Liver (tissue), 8 donors: ENCODE measurements at regions not wholly inside any gene's neighbourhood (a gene's known extent, or its start where the extent isn't known, plus 50 kb on each side); places are given as distances from the start of the nearest gene placed in this dataset.

Experiments
- DNase-seq: peaks from one replicate; pipeline ENCODE4 v3.0.0-alpha.2; 2017; ENCODE audit warnings: low spot score
- H3K27ac ChIP-seq, 2 donors: one replicate each; pipeline ENCODE4 v1.7.0; 2013; ENCODE audit warnings: inconsistent platforms in 2 of 2, low read length in 2 of 2, control low read depth in 1 of 2, low read depth in 1 of 2, mild to moderate bottlenecking in 1 of 2
- H3K27me3 ChIP-seq, 4 donors: one replicate each; pipeline versions ENCODE4 v1.6.1 to v1.7.0; 2013; ENCODE audit warnings: low read length in 3 of 4, inconsistent platforms in 1 of 4, mild to moderate bottlenecking in 1 of 4, moderate library complexity in 1 of 4; ENCODE audit not compliant: control insufficient read depth in 4 of 4, insufficient read depth in 4 of 4
- H3K36me3 ChIP-seq, 4 donors: one replicate each; pipeline versions ENCODE4 v1.6.1 to v1.7.0; 2013; ENCODE audit warnings: low read length in 3 of 4, mild to moderate bottlenecking in 3 of 4, low read depth in 1 of 4, moderate library complexity in 1 of 4; ENCODE audit not compliant: control insufficient read depth in 4 of 4, insufficient read depth in 3 of 4
- H3K4me1 ChIP-seq, 4 donors: one replicate each; pipeline versions ENCODE4 v1.6.1 to v1.7.0; 2013; ENCODE audit warnings: low read length in 3 of 4, mild to moderate bottlenecking in 3 of 4, moderate library complexity in 1 of 4; ENCODE audit not compliant: control insufficient read depth in 4 of 4, insufficient read depth in 4 of 4
- H3K4me3 ChIP-seq, 3 donors: one replicate each; pipeline versions ENCODE4 v1.6.1 to v1.7.0; 2013; ENCODE audit warnings: low read length in 3 of 3, control low read depth in 1 of 3, low read depth in 1 of 3, mild to moderate bottlenecking in 1 of 3
- H3K9ac ChIP-seq, 2 donors: one replicate each; pipeline ENCODE4 v1.7.0; 2013; ENCODE audit warnings: low read length in 2 of 2, mild to moderate bottlenecking in 2 of 2, moderate library complexity in 2 of 2, control low read depth in 1 of 2, low read depth in 1 of 2
- H3K9me3 ChIP-seq, 4 donors: one replicate each; pipeline versions ENCODE4 v1.6.1 to v1.7.0; 2013; ENCODE audit warnings: low read length in 3 of 4; ENCODE audit not compliant: control insufficient read depth in 4 of 4
- ATF3 ChIP-seq: IDR thresholded peaks from 2 replicates; pipeline ENCODE4 v1.6.1; 2016; ENCODE audit warnings: antibody characterized with exemption
- EGR1 ChIP-seq, 2 donors: IDR thresholded peaks; 2 replicates each; pipeline ENCODE4 v1.6.1; 2016 to 2018; ENCODE audit warnings: antibody characterized with exemption in 2 of 2, low read depth in 2 of 2
- FOXA1 ChIP-seq: IDR thresholded peaks from 2 replicates; pipeline ENCODE4 v1.6.1; 2016; ENCODE audit warnings: antibody characterized with exemption
- GABPA ChIP-seq, 2 donors: IDR thresholded peaks in 1 of 2; conservative IDR thresholded peaks in 1 of 2; 2 replicates each; pipeline ENCODE4 v1.6.1; 2016; ENCODE audit warnings: antibody characterized with exemption in 2 of 2, mild to moderate bottlenecking in 1 of 2, moderate library complexity in 1 of 2
- JUND ChIP-seq, 2 donors: IDR thresholded peaks; 2 replicates each; pipeline ENCODE4 v1.6.1; 2016; ENCODE audit warnings: antibody characterized with exemption in 2 of 2
- RAD21 ChIP-seq, 2 donors: IDR thresholded peaks; 2 replicates each; pipeline ENCODE4 v1.6.1; 2016; ENCODE audit warnings: antibody characterized with exemption in 2 of 2, mild to moderate bottlenecking in 2 of 2
- REST ChIP-seq: IDR thresholded peaks from 2 replicates; pipeline ENCODE4 v1.6.1; 2016; ENCODE audit warnings: antibody characterized with exemption, mild to moderate bottlenecking
- RXRA ChIP-seq, 2 donors: IDR thresholded peaks; 2 replicates each; pipeline ENCODE4 v1.6.1; 2017 to 2018; ENCODE audit warnings: antibody characterized with exemption in 2 of 2, mild to moderate bottlenecking in 1 of 2
- SP1 ChIP-seq: IDR thresholded peaks from 2 replicates; pipeline ENCODE4 v1.6.1; 2018; ENCODE audit warnings: antibody characterized with exemption, mild to moderate bottlenecking
- TAF1 ChIP-seq: conservative IDR thresholded peaks from 2 replicates; pipeline ENCODE4 v1.6.1; 2016; ENCODE audit warnings: antibody characterized with exemption, mild to moderate bottlenecking
- YY1 ChIP-seq: IDR thresholded peaks from 2 replicates; pipeline ENCODE4 v1.6.1; 2016; ENCODE audit warnings: antibody characterized with exemption, mild to moderate bottlenecking
- ZBTB33 ChIP-seq: IDR thresholded peaks from 2 replicates; pipeline ENCODE4 v1.6.1; 2016; ENCODE audit warnings: antibody characterized with exemption
- whole genome bisulfite sequencing: extraction: QIAGEN DNeasy Blood & Tissue Kit; methylation state at CpG from one replicate; pipeline ENCODE4 v1.1.7; 2013; 5-methylcytosine and 5-hydroxymethylcytosine counted together
- TF ChIP-seq, protein P1 (sequence below): IDR thresholded peaks from 2 replicates; pipeline ENCODE4 v1.6.1; 2016; ENCODE audit warnings: antibody characterized with exemption
- TF ChIP-seq, protein P2 (sequence below): fragments of 150-350 bp; IDR thresholded peaks from 2 replicates; pipeline ENCODE4 v1.5.1; 2017; ENCODE audit warnings: improper control_type of control experiment, low read depth, low read length; ENCODE audit not compliant: missing input control
- donor health status: healthy.
- donor health status: healthy.
- donor health status: healthy.
- donor health status: healthy.
- donor health status: healthy.

DNA sequence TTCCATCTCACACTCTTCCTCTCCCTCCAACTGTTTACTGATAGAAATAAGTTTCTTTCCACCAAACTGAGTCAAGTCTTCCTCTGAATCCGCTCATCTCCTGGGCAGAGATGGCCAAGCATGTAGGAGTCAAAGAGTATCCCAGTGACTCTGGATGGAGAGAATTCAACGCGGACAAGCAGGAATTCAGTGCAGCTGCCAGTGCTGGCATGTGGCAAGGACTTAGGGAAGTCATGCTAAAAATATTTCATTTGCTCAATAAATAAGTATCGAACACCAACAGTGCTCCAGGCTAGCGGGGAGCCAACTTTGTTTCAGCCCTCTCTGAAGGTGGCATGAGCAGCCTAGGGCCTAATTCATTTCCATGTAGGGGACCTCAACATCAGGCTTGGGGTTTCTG, 351.6 kb upstream of the ZMIZ1 start:
- Histone ChIP-seq H3K4me1 (no peaks in the 10 kb centered on the region), H3K27ac (no peak overlapping the region), H3K36me3 (no peaks in the 10 kb centered on the region), H3K9ac (no peak overlapping the region), H3K27me3 (peaks cover 0 to 2% (median 0%) of the 10 kb centered on the region in 4 donors), H3K9me3 (no peaks in the 10 kb centered on the region), H3K4me3 (no peak overlapping the region)
- DNase-seq = no peak
- WGBS = 72% methylated on average over 5 of the region's 5 CpGs
- TF ChIP-seq REST (no peak), RXRA (IDR thresholded peaks at IDR 0.05) (no peak), EGR1 (IDR thresholded peaks at IDR 0.05; ENCODE audit: low read depth in 2 of 2) (no peak), FOXA1 (no peak), TAF1 (no peak), RAD21 (IDR thresholded peaks at IDR 0.05) (no peak), SP1 (no peak), ATF3 (no peak), ZBTB33 (no peak), GABPA (IDR thresholded peaks at IDR 0.05 in 1 of 2, conservative IDR thresholded peaks at IDR 0.05 in 1 of 2) (no peak), YY1 (no peak)
- TF ChIP-seq, protein P1, sequence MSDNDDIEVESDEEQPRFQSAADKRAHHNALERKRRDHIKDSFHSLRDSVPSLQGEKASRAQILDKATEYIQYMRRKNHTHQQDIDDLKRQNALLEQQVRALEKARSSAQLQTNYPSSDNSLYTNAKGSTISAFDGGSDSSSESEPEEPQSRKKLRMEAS = no peak
- TF ChIP-seq, protein P2, sequence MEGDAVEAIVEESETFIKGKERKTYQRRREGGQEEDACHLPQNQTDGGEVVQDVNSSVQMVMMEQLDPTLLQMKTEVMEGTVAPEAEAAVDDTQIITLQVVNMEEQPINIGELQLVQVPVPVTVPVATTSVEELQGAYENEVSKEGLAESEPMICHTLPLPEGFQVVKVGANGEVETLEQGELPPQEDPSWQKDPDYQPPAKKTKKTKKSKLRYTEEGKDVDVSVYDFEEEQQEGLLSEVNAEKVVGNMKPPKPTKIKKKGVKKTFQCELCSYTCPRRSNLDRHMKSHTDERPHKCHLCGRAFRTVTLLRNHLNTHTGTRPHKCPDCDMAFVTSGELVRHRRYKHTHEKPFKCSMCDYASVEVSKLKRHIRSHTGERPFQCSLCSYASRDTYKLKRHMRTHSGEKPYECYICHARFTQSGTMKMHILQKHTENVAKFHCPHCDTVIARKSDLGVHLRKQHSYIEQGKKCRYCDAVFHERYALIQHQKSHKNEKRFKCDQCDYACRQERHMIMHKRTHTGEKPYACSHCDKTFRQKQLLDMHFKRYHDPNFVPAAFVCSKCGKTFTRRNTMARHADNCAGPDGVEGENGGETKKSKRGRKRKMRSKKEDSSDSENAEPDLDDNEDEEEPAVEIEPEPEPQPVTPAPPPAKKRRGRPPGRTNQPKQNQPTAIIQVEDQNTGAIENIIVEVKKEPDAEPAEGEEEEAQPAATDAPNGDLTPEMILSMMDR = no peak

GRCh38 chr10:78718032-78718572, 350.7 kb upstream of the ZMIZ1 start:
- WGBS = 92% methylated on average over 2 of the region's 2 CpGs
- Histone ChIP-seq H3K9me3 (no peaks in the 10 kb centered on the region), H3K36me3 (no peaks in the 10 kb centered on the region), H3K4me1 (no peaks in the 10 kb centered on the region), H3K4me3 (no peak overlapping the region), H3K9ac (no peak overlapping the region), H3K27ac (no peak overlapping the region), H3K27me3 (peaks cover 0 to 2% (median 0%) of the 10 kb centered on the region in 4 donors)
- TF ChIP-seq, protein P2 = no peak
- no peak for TF ChIP-seq JUND (IDR thresholded peaks at IDR 0.05)
- DNase-seq = no peak
